B cell (primary cell): ENCODE measurements at regions not wholly inside any gene's neighbourhood (a gene's known extent, or its start where the extent isn't known, plus 50 kb on each side); places are given as distances from the start of the nearest gene placed in this dataset.

Source experiments
- EZH2 ChIP-seq: IDR thresholded peaks from 2 replicates; pipeline ENCODE4 v1.6.1; 2012; ENCODE audit warnings: borderline replicate concordance, low read depth, mild to moderate bottlenecking, moderate library complexity, low read length; ENCODE audit not compliant: insufficient read depth, poor library complexity, severe bottlenecking
- TF ChIP-seq, protein P1 (sequence below): fragments of 200-600 bp; IDR thresholded peaks from one replicate; pipeline ENCODE4 v1.8.0; 2022; ENCODE audit warnings: antibody characterized with exemption, mild to moderate bottlenecking

DNA sequence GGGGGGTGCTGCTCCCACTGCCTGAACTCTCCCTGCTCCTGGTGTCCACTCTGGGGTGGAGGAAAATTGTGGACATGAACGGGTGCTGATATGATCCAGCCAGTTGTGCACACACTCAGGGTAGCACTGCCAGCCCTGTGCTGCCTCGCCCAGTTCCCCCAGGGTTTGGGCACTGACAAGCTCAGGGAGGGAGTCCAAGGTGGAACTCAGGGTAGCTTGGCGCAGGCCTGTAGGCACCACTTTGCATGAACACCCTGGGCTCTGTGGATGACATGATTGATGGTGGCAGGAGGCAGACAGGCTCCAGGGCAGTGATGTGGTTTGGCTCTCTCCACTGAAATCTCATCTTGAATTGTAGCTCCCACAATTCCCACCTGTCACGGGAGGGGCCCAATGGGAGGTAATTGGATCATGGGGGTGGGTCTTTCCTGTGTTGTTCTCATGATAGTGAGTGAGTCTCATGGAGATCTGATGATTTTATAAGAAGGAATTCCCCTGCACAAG lies 572.0 kb upstream of the PABPC4L start:
- TF ChIP-seq, protein P1, sequence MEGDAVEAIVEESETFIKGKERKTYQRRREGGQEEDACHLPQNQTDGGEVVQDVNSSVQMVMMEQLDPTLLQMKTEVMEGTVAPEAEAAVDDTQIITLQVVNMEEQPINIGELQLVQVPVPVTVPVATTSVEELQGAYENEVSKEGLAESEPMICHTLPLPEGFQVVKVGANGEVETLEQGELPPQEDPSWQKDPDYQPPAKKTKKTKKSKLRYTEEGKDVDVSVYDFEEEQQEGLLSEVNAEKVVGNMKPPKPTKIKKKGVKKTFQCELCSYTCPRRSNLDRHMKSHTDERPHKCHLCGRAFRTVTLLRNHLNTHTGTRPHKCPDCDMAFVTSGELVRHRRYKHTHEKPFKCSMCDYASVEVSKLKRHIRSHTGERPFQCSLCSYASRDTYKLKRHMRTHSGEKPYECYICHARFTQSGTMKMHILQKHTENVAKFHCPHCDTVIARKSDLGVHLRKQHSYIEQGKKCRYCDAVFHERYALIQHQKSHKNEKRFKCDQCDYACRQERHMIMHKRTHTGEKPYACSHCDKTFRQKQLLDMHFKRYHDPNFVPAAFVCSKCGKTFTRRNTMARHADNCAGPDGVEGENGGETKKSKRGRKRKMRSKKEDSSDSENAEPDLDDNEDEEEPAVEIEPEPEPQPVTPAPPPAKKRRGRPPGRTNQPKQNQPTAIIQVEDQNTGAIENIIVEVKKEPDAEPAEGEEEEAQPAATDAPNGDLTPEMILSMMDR = no peak
- TF ChIP-seq EZH2 = no peak
